ENCODE measurements at regions not wholly inside any gene's neighbourhood (a gene's known extent, or its start where the extent isn't known, plus 50 kb on each side); places are given as distances from the start of the nearest gene placed in this dataset.

DNA sequence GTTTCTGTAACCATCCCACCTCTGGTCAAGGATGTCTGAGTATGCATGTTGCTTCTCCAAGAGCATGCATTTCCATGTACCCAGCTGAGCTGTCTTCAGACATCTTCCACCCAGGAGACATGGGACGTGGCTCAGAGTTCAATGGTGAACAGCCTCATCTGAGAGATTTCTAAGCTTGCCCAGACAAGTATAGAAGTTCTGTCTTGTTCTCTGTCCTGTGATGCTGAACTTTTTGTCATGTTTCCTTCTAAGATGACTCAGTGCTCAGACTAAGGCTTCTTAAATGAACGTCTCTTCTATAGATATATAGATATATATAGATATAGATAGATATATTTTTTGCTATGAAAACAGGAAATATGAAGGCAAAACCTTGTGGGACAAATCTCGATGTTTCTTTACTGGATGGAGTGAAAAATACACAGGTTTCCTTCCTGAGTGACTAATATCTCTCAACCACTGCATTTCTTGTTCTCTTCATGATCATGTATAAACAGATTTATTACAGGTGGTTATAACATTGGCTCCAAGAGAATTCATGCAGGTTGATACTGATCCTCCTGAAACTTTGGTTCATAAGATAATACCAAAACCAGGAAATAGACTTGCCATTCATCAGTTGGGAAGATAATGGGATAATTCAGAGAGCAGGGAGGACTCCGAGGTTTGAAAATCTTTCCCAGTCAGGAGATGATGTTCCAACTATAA is 168.2 kb downstream of the ZNF518B start:
- H3K4me3 ChIP-seq (replicated peaks in 1 of 2; ENCODE audit: low read depth in 2 of 2, low read length in 2 of 2), result no peak overlapping the region
- no peak for DNase-seq (ENCODE audit: low read depth in 2 of 2)
- TF ChIP-seq, protein P1, sequence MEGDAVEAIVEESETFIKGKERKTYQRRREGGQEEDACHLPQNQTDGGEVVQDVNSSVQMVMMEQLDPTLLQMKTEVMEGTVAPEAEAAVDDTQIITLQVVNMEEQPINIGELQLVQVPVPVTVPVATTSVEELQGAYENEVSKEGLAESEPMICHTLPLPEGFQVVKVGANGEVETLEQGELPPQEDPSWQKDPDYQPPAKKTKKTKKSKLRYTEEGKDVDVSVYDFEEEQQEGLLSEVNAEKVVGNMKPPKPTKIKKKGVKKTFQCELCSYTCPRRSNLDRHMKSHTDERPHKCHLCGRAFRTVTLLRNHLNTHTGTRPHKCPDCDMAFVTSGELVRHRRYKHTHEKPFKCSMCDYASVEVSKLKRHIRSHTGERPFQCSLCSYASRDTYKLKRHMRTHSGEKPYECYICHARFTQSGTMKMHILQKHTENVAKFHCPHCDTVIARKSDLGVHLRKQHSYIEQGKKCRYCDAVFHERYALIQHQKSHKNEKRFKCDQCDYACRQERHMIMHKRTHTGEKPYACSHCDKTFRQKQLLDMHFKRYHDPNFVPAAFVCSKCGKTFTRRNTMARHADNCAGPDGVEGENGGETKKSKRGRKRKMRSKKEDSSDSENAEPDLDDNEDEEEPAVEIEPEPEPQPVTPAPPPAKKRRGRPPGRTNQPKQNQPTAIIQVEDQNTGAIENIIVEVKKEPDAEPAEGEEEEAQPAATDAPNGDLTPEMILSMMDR (IDR thresholded peaks at IDR 0.05; ENCODE audit: low read depth, low read length), result no peak

DNA sequence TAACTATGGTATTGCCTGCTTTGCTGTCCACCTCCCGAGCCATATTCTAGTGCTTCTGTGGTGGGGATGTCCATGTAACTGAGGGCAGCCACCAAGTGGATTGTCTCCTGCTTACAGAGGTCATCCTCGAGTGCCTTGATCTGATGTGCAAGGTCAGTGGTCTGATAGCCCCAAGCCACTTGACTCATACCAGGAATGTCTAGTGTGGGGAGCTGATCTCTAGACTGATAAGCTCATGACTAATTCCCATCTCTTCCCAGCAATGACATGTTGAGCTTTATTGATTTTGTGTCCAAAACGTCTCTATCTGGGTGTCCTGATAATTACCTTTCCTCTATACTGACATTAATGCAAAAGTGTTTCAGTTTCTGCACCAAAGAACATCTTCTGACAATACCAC is 168.4 kb upstream of the WDR1 start:
- DNase-seq (ENCODE audit: low read depth in 2 of 2), result no peak

DNA sequence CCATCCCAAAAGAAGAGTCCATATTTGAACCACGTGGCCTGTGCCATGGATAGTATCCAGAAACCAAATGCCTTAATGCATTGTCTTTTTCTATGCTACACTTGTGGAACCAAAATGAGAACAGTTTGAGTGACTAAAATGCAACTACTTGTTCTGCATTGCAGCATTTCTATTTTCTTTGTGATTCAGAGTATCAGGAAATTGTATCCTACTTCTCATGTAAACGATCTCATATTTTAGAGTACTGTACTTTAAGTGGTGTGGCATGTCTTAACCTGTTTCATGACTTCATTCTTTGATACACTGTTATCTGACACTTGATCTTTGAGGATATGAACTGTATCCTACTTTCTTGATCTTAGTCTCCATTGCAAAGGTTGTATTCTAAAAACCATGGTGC is 167.2 kb upstream of the WDR1 start:
- H3K4me3 ChIP-seq (replicated peaks in 1 of 2; ENCODE audit: low read depth in 2 of 2, low read length in 2 of 2), result no peak overlapping the region
- no peak for DNase-seq (ENCODE audit: low read depth in 2 of 2)
- TF ChIP-seq, protein P1 (IDR thresholded peaks at IDR 0.05; ENCODE audit: low read depth, low read length), result no peak

More for the DNA sequence above, 168.4 kb upstream of the WDR1 start:
- TF ChIP-seq, protein P1 (IDR thresholded peaks at IDR 0.05; ENCODE audit: low read depth, low read length), result no peak
- no peak overlapping the region for H3K4me3 ChIP-seq (replicated peaks in 1 of 2; ENCODE audit: low read depth in 2 of 2, low read length in 2 of 2)

DNA sequence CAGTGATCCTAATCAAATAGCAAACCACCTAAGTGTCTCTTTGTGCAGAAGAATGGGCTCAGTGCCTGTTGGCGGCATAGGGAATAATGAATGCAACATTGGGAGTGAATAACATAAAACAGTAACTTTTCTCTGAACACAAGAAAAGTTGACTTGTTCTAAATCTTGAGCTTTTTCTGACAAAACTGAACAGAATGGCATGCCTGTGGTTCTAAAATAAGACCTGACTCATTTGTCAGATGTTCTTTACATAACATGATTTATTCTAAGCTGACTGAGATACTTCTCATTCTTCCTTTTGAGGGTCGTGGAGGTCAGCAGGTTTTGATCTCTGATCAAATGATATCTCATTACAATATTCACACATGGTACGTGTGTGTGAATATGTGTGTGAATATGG is 165.4 kb upstream of the WDR1 start:
- DNase-seq (ENCODE audit: low read depth in 2 of 2), result peak in 1 of 2 donors; percentile 41
- H3K4me3 ChIP-seq (replicated peaks in 1 of 2; ENCODE audit: low read depth in 2 of 2, low read length in 2 of 2), result no peak overlapping the region
- TF ChIP-seq, protein P1 (IDR thresholded peaks at IDR 0.05; ENCODE audit: low read depth, low read length), result no peak

DNA sequence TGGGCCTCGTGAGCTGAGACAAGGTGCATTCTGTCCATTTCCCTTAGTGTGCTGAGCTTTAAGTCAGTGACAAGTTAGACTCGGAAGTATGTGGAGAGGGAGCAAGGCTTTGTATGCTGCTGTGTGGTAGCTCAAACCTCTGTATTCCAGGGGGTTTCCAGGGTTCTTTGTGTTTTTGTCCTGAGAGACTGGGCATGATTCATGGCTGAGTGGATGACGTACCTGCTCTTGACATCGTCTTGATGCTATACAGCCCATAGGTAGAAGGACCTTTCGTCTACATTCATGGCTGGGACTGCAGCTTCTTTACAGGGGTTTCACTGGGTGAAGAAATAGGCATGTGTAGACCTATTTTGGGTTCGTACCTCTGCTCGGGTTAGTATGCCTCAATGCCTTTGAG is 162.7 kb upstream of the WDR1 start:
- TF ChIP-seq, protein P1 (IDR thresholded peaks at IDR 0.05; ENCODE audit: low read depth, low read length), result no peak
- DNase-seq (ENCODE audit: low read depth in 2 of 2), result no peak
- H3K4me3 ChIP-seq (replicated peaks in 1 of 2; ENCODE audit: low read depth in 2 of 2, low read length in 2 of 2), result no peak overlapping the region

DNA sequence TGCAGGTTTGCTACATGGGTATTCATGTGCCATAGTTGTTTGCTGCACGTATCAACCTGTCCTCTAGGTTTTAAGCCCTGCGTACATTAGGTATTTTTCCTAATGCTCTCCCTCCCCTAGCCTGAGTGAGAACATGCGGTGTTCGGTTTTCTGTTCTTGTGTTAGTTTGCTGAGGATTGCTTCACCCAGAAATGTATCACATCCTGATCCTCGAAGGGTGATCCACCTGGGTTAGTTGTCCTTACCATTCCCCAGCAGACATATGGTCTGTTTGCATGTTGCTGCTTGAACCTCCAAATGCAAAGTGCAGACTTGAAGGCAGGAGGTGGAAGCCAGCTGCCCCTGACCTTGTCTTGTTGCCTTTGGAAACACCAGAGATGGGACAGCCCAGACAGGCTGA is 161.5 kb upstream of the WDR1 start:
- no peak for DNase-seq (ENCODE audit: low read depth in 2 of 2)

More for the DNA sequence above, 161.5 kb upstream of the WDR1 start:
- H3K4me3 ChIP-seq (replicated peaks in 1 of 2; ENCODE audit: low read depth in 2 of 2, low read length in 2 of 2), result no peak overlapping the region
- TF ChIP-seq, protein P1 (IDR thresholded peaks at IDR 0.05; ENCODE audit: low read depth, low read length), result no peak
